GM19239 (cell line): ENCODE measurements at regions not wholly inside any gene's neighbourhood (a gene's known extent, or its start where the extent isn't known, plus 50 kb on each side); places are given as distances from the start of the nearest gene placed in this dataset.

Source experiments
- DNase-seq: peaks from one replicate; pipeline ENCODE4 v3.0.0; 2011; ENCODE audit warnings: low spot score; ENCODE audit not compliant: insufficient read length
- FAIRE-seq: peaks from 2 replicates; lab custom pipeline; 2011; peaks lifted over from hg19 to GRCh38; lab: Jason Lieb, UNC

GRCh38 chr11:114987186-114987760 is 308.9 kb downstream of the NXPE2 start:
- DNase-seq: no peak
- no peak for FAIRE-seq

- FAIRE-seq (no peak), DNase-seq (no peak)
Measured at GRCh38 chr11:114988644-114989043, 310.3 kb downstream of the NXPE2 start.

GRCh38 chr11:114989536-114989935 is 311.2 kb downstream of the NXPE2 start:
- no peak for FAIRE-seq
- DNase-seq: no peak

GRCh38 chr11:115005663-115006062 is 327.3 kb downstream of the NXPE2 start:
- DNase-seq (no peak), FAIRE-seq (no peak)

GRCh38 chr11:115007851-115008250 is 329.5 kb downstream of the NXPE2 start:
- FAIRE-seq: no peak
- no peak for DNase-seq

- DNase-seq (no peak), FAIRE-seq (no peak)
Measured at GRCh38 chr11:115008799-115009198, 330.5 kb downstream of the NXPE2 start.

DNA sequence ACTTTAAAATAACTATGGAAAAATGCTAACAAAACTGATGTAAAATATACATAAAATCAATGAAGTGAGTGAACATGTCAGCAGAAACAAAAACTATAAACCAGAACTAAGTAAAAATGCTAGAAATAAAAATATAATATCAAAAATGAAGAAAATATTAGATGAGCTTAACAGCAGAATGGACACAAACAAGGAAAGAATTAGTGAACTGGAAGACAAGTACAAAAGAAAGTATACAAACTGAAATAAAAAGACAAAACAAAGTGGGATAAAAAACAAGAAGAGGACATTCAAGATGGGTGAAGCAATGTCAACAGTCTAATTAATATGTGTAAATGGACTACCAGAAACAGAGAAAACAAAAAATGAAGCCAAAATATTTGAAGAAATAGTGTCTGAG is 339.2 kb downstream of the NXPE2 start:
- no peak for DNase-seq
- no peak for FAIRE-seq

DNA sequence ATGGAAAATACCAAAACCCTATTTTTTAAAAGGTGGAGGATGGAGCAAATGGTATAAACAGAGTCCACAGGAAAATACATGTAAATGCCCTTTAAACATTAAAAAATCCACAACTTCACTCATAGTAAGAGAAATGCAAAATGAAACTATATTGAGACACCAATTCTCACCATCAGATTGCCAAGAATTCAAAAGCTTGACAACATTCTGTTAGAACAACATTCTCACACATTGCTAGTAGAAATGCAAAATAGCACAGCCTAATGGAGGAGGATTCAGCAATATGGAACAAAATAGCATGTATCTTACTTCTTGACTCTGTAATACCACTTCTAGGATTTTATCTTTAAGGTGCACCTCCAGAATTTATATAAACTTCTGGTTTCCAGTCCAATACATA is 351.8 kb downstream of the NXPE2 start:
- DNase-seq (no peak), FAIRE-seq (no peak)

- FAIRE-seq (no peak), DNase-seq (no peak)
Measured at GRCh38 chr11:115036406-115037180, 358.3 kb downstream of the NXPE2 start.

- DNase-seq: no peak
- no peak for FAIRE-seq
Measured at GRCh38 chr11:115042002-115042401, 363.7 kb downstream of the NXPE2 start.

DNA sequence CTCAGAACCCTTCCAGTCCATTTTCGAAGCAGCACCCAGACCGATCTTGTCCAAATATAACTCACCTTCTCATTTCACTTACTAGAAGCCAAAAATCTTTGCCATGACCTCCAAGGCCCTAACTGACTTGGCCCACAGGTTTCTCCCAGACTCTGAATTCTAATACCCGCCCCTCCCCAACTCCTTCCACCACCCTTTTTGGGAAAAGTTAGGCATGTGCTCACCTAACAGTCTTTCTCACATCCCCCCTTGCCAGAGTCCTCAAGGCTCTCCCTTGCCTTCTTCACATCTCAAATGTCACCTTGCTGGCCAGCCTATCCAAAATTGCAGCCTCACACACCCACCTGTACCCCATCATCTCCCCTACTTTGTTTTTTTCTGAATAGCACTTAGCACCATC is 369.3 kb downstream of the NXPE2 start:
- no peak for FAIRE-seq

GRCh38 chr11:115049796-115050195 is 371.5 kb downstream of the NXPE2 start:
- DNase-seq (no peak), FAIRE-seq (no peak)

More for the DNA sequence above, 369.3 kb downstream of the NXPE2 start:
- no peak for DNase-seq

DNA sequence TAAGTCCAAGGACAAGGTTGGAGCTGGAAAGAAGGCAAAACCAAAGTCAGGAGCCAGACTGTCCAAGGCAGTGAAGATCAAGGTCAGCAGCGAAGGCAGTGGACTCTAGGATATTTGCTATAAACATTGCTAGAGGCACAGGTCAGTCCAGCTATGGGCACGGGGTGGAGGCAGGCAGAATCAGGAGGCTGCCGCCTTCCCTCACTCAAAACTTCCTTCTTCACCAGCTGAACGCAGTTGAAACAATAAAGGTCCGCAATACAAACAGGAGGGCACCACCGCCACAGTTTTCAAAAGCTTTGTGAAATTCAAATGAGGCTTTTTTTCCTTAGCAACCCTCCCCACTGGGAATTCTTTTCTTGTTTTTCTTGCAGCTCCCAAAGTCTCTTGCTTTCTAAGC is 372.4 kb downstream of the NXPE2 start:
- DNase-seq (no peak), FAIRE-seq (no peak)

DNA sequence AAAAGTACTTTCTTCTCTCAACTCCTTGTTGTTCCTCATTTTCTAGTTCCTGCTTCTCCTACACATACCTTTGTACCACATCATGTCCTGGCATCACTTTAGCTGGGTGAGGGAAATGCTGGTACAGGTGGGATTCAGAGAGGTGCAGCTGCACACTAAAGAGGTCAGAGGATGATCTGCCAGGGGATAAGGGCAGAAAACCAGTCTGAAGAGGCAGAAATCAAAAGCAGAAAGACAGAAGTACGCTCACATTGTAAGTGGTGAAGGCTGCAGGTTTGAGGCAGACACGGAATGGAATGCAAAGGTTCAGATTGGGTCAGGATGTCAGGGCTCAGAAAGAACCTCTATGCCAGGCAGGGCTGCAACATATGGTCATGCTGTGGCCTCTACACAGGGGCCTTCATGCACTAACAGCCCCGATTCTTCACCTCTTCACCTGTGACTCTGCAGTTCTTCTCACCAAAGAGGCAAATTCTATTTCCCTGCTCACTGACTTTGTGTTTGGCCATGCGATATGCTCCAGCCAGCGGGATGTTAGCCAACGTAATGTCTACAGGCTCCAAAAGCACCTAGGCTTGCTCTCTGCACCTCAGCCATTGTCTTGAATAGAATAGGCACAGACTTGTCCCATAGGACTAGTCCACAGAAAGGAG is 373.7 kb downstream of the NXPE2 start:
- no peak for FAIRE-seq
- no peak for DNase-seq

GRCh38 chr11:115052601-115053000 is 374.3 kb downstream of the NXPE2 start:
- DNase-seq (no peak), FAIRE-seq (no peak)

DNA sequence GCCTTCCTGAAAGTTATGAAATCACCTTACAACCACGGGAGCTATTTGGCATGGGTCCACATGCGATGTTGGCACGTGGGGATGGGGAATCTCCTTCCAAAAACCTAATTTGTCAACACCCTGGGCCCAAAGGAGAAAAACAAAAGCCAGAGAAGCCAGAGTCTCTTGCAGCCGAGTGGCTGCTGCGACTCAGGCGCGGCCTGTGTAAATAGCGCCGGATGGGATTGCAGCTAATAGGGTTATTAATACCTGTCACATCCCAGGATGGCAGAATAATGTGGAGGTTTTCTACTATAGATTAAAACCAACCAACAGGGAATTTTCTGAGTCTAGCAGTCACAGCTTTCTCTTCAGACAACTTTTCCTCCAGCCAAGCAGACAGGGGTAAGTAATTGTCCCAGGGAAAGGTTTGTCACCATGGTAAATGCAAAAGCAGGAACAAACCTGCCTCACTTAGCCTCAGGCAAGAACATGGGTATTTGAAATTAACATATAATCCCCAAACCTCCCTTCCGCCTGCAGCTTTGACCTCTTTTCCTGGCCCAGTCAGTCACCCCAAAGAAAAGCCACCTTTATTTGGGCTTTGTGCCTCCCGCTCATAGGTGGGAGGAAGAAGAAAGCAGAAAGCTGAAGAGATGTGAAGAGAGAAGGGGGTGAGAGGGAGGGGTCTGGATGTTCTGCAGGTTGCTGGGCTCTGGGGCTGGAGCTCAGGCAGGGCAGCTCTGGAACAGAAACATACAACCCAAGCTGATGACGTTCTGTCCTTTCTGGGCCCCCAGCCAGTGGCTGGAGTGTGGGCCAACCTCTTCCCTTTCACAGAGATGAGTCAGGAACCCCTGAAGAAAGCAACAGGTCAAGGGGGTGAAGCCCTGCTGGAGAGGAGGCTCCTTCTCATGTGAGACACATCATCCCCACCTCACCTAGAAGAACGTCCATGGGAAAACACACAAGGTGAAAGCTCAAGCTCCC is 376.5 kb downstream of the NXPE2 start:
- DNase-seq (no peak), FAIRE-seq (no peak)

- DNase-seq: no peak
Measured at GRCh38 chr11:115056514-115056913, 378.2 kb downstream of the NXPE2 start.

GRCh38 chr11:115060840-115061239 is 382.5 kb downstream of the NXPE2 start:
- no peak for DNase-seq
- FAIRE-seq: no peak

More at GRCh38 chr11:115056514-115056913, 378.2 kb downstream of the NXPE2 start:
- no peak for FAIRE-seq

GRCh38 chr11:115065314-115065713 is 387.0 kb downstream of the NXPE2 start:
- FAIRE-seq: no peak
- no peak for DNase-seq
